G401 (cell line): ENCODE measurements at regions not wholly inside any gene's neighbourhood (a gene's known extent, or its start where the extent isn't known, plus 50 kb on each side); places are given as distances from the start of the nearest gene placed in this dataset.

ENCODE experiments used
- DNase-seq: peaks from one replicate; pipeline ENCODE4 v3.0.0-alpha.2; 2015; ENCODE audit warnings: low spot score
- in situ Hi-C: cut with HindIII; loops from 2 replicates; pipeline ENCODE4 v1.10.0; 2016; ENCODE audit warnings: low sequenced_read_pairs, mixed read lengths

GRCh38 chr14:94717808-94718207 is 52.1 kb downstream of the GSC start:
- in situ Hi-C loops, result no loop called here
- no peak for DNase-seq

- DNase-seq, result no peak
- in situ Hi-C loops, result no loop called here
These were observed 52.9 kb downstream of the GSC start for GRCh38 chr14:94716976-94717375.

DNA sequence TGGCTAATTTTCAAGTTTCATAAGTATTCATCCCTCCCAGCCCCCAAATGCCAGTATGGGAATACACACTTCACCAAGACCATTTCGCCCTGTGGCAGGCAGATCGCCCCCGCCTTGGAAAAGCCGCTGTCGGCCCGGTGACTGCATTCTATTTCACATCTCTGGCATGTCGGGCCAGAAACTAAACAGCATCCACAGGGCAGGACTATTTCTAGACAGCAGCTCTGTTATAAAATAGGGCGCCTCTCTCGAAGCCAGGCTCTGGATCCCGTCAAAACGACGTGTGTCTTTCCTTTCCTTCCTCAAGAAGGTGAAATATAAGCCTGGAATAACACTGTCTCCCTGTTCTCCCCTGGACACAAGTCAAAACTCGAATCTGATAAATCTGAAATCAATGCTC is 56.8 kb downstream of the GSC start:
- DNase-seq, result no peak
- in situ Hi-C loops, result no loop called here

- in situ Hi-C loops, result no loop called here
These were observed 59.2 kb downstream of the GSC start for GRCh38 chr14:94710731-94711130.

DNA sequence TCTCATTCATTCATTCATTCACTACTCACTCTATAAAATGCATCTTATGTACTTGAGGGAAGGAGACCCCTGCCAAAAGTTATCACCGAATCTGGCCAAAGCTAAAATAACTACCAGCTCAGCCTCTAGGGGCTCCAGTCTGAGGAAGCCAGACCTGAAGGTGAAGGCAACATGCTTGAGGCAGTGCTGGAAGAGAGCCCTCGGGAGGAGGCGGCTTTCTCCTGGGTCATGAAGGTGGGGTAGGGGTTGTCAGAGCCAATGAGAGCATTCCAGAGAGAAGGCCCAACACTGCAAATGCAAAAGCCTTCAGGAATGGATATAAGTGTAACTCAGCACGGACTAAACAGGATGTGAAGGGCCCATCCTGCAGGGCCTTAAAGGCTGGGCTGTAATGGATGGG is 62.4 kb downstream of the GSC start:
- in situ Hi-C loops, result no loop called here
- no peak for DNase-seq

More at GRCh38 chr14:94710731-94711130, 59.2 kb downstream of the GSC start:
- no peak for DNase-seq

- in situ Hi-C loops, result no loop called here
- DNase-seq, result no peak
These were observed 63.8 kb downstream of the GSC start for GRCh38 chr14:94706133-94706532.

- in situ Hi-C loops, result no loop called here
- DNase-seq, result no peak
These were observed 67.3 kb downstream of the GSC start for GRCh38 chr14:94702629-94703028.

DNA sequence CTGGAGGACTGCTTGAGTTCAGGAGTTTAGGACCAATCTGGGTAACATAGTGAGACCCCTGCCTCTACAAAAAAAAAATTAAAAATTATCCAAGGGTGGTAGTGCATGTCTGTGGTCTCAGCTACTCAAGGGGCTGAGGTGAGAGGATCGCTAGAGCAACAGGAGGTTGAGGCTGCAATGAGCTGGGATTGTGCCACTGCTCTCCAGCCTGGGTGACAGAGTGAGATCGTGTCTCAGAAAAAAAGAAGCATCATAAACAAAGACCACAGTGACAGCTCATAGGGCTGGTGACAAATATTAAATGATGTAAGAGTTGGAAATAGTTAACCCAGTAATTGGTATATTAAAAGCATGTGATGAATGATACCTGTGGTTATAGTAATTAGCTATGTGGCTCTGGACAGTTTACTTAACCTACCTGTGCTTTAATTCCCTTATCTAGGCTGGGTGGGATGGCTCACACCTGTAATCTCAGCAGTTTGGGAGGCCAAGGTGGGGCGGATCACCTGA is 68.0 kb downstream of the GSC start:
- DNase-seq, result no peak
- in situ Hi-C loops, result no loop called here

- DNase-seq, result no peak
- in situ Hi-C loops, result no loop called here
These were observed 69.6 kb downstream of the GSC start for GRCh38 chr14:94700336-94700735.

DNA sequence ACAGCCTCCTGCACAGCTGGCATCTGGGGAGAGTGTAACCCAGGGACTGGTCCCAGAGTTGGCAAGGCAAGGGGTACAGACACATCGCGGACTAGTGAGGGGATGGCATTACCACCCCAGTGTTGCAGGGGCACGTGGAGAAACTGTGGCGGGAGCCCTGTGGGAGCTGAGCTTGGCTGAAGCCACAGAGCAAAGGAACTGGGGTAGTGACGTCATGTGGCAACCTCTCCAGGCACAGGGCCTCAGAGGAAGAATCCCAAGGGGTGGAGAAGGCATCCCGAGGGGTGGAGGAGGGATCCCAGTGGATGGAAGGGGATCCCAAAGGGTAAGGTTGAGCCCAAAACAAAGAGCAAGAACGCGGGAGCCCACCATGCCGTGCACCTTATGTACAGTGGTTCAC is 70.1 kb downstream of the GSC start:
- in situ Hi-C loops, result no loop called here
- DNase-seq, result no peak

- DNase-seq, result no peak
- in situ Hi-C loops, result no loop called here
These were observed 71.9 kb downstream of the GSC start for GRCh38 chr14:94697773-94698556.

DNA sequence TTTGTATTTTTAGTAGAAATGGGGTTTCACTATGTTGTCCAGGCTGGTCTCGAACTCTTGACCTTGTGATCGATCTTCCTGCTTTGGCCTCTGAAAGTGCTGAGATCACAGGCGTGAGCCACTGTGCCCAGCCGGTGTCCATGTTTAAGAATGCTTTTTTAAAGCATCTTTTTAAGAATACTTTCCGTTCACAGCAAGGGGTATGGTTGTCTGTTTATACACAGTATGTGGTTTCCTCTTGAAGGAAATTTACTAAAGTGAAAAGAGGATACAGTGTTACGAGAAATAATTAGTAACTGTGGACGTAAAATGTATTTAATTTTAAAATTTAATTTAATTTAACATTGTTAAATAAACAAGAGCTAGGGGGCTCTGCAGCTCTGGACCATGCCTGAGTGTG is 73.4 kb downstream of the GSC start:
- no peak for DNase-seq
- in situ Hi-C loops, result no loop called here

DNA sequence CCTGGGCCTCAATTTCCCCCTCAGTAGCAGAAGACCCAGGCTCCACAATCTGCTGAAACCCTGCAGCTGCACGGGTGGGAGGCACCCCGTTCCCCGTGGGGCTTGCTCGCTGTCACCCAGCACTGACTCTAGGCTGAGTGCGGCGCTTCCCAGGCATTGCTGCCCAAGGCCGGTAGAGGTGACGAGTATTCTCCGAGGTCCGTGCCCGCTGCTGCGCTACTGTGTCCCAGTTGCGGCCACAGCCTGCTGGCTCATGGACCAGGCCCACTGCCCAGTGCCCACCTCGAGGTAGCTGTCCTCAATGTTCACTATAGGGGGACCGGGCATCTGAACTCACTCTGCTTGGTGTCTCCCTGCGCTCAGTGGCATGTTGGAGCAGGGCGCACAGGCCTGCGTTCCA is 74.7 kb downstream of the GSC start:
- in situ Hi-C loops, result no loop called here
- no peak for DNase-seq

GRCh38 chr14:94691660-94692034 is 78.3 kb downstream of the GSC start:
- no peak for DNase-seq
- in situ Hi-C loops, result no loop called here

- in situ Hi-C loops, result no loop called here
These were observed 78.8 kb downstream of the GSC start for GRCh38 chr14:94690896-94691659.

GRCh38 chr14:94690486-94690885 is 78.3 kb downstream of the SERPINA3 start:
- no peak for DNase-seq
- in situ Hi-C loops, result no loop called here

More at GRCh38 chr14:94690896-94691659, 78.8 kb downstream of the GSC start:
- no peak for DNase-seq

- in situ Hi-C loops, result no loop called here
- DNase-seq, result no peak
These were observed 77.8 kb downstream of the SERPINA3 start for GRCh38 chr14:94689985-94690400.

DNA sequence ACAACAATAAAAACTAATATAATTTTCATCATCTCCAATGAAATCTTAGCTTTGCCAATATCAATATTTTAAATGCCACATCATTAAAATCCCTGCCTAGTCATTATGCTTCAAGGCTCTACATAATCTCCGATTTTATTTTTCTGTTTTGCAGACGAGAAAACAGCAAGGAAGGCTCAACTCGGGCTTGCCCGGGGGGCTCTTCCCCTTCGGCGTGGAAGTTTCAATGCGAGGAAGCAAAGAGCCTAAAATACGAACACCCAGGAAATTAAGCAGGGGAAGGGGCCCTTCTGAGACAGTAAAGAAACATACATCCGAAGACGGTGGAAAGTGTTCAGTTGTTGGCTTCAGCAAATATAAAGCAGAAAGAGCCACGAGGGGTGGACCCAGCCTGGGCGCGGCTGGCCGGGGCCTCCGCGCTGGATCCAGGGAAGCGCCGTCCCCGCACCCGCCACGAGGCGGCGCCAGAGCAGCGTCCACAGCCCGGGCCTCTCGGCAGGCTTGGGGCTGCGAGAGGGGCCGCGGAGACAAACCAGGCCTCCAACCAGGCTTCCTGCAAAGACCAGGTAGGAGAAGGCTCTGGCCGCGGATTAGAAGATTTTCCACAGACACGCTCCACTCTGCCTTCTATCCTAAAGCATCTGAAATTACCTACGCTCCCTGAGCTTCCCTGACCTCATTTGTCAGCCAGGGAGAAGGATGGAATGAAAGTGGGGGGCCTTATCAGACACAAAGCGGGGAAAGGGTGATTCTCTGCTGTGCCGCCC is 77.2 kb downstream of the SERPINA3 start:
- DNase-seq, result peak; percentile 25
- in situ Hi-C loops, result no loop called here

DNA sequence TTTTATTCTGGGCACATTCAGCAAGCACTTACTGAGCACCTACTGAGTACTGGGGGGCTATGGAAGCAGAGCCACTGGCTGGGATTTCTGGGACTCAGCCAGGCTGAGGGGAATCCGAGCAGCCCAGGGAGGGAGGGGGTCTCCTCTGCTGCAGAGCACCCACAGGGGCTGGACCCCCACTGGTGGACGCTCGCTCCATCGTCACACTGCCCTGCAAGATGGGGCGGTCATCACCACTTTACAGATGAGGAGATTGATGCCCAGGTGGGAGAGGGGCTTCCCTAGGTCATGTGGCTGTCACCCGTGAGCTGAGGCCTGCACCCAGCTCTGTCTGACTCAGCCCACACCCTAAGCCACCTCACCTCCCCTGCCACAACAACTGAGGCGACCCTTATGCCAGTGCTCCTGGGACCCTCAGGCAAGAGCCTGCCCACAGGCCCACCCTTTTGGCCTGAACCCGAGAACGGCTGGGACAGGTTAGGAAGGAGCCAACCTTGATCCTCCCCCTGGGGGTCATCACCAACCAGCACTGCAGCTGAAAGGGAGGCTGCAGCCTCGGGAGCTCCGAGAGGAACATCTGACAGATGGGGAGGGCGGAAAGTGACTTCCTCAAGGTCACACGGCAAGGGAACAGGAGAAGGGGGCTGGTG is 74.4 kb downstream of the SERPINA3 start:
- in situ Hi-C loops, result no loop called here
- no peak for DNase-seq
